ENCODE measurements at regions not wholly inside any gene's neighbourhood (a gene's known extent, or its start where the extent isn't known, plus 50 kb on each side); places are given as distances from the start of the nearest gene placed in this dataset.

- POLR2A ChIA-PET = no interaction called here
- CTCF ChIA-PET = no interaction called here
- Histone ChIP-seq H3K27ac (ENCODE audit: low read depth, low read length) (no peak overlapping the region), H3K4me1 (ENCODE audit: control insufficient read depth in 1 of 2, insufficient read depth in 2 of 2, low read length in 2 of 2) (no peaks in the 10 kb centered on the region), H2AFZ (ENCODE audit: low read depth, low read length, poor library complexity, severe bottlenecking) (no peak overlapping the region), H3K79me2 (ENCODE audit: insufficient read depth, low read length) (no peaks in the 10 kb centered on the region), H3K9me2 (ENCODE audit: insufficient read depth) (no peaks in the 10 kb centered on the region), H3K27me3 (ENCODE audit: insufficient read depth, low read length) (no peaks in the 10 kb centered on the region), H3K9me3 (ENCODE audit: control insufficient read depth in 1 of 2, insufficient read depth in 1 of 2, low read depth in 1 of 2, low read length in 2 of 2) (peaks cover 6 to 7% of the 10 kb centered on the region in 2 experiments; a peak in 2 of 4 replicates), H3K4me2 (ENCODE audit: low read length) (no peak overlapping the region), H3K4me3 (replicated peaks in 1 of 2; ENCODE audit: low read depth in 1 of 2, low read length in 2 of 2) (no peak overlapping the region), H3K36me3 (ENCODE audit: control insufficient read depth in 1 of 2, insufficient read depth in 2 of 2, low read length in 2 of 2) (no peaks in the 10 kb centered on the region), H3K9ac (ENCODE audit: low read length) (no peak overlapping the region), H4K20me1 (ENCODE audit: insufficient read depth) (no peaks in the 10 kb centered on the region)
- intact Hi-C loops (cut with micrococcal nuclease) = no loop called here
- BruUV-seq (replicated peaks) = no TSS peak
- ATAC-seq (no peak), DNase-seq (ENCODE audit: low read depth, low spot score) (no peak)
- RAD21 ChIA-PET (ENCODE audit: low non-redundant PET in 1 of 2, low total read pairs in 2 of 2, uncharacterized antibody in 2 of 2, unreplicated experiment in 2 of 2) = no interaction called here
- TF ChIP-seq, protein P1, sequence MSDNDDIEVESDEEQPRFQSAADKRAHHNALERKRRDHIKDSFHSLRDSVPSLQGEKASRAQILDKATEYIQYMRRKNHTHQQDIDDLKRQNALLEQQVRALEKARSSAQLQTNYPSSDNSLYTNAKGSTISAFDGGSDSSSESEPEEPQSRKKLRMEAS (IDR thresholded peaks at IDR 0.05) = no peak
- TF ChIP-seq ELF1 (IDR thresholded peaks at IDR 0.05; ENCODE audit: borderline replicate concordance, low read depth) = no peak
- TF ChIP-seq CEBPB (IDR thresholded peaks at IDR 0.05; ENCODE audit: low read depth) = no peak
- TF ChIP-seq, protein P2, sequence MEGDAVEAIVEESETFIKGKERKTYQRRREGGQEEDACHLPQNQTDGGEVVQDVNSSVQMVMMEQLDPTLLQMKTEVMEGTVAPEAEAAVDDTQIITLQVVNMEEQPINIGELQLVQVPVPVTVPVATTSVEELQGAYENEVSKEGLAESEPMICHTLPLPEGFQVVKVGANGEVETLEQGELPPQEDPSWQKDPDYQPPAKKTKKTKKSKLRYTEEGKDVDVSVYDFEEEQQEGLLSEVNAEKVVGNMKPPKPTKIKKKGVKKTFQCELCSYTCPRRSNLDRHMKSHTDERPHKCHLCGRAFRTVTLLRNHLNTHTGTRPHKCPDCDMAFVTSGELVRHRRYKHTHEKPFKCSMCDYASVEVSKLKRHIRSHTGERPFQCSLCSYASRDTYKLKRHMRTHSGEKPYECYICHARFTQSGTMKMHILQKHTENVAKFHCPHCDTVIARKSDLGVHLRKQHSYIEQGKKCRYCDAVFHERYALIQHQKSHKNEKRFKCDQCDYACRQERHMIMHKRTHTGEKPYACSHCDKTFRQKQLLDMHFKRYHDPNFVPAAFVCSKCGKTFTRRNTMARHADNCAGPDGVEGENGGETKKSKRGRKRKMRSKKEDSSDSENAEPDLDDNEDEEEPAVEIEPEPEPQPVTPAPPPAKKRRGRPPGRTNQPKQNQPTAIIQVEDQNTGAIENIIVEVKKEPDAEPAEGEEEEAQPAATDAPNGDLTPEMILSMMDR (IDR thresholded peaks at IDR 0.05 in 2 of 3, conservative IDR thresholded peaks at IDR 0.05 in 1 of 3; ENCODE audit: borderline replicate concordance in 1 of 3, insufficient read depth in 1 of 3, low read depth in 2 of 3, low read length in 2 of 3) = no peak
- TF ChIP-seq REST (IDR thresholded peaks at IDR 0.05; ENCODE audit: low read depth) = no peak
- no peak for TF ChIP-seq SIN3A (IDR thresholded peaks at IDR 0.05; ENCODE audit: low read depth)
- no peak for TF ChIP-seq CBX3 (IDR thresholded peaks at IDR 0.05; ENCODE audit: low read depth)
- no peak for TF ChIP-seq YY1 (IDR thresholded peaks at IDR 0.05; ENCODE audit: extremely low read depth, insufficient replicate concordance, low read depth, low read length)
These were observed 407.3 kb upstream of the ANO3 start for GRCh38 chr11:25924586-25924985.

Data from HCT116 (cell line).